Neural progenitor cell (in vitro differentiated cells): ENCODE measurements at regions not wholly inside any gene's neighbourhood (a gene's known extent, or its start where the extent isn't known, plus 50 kb on each side); places are given as distances from the start of the nearest gene placed in this dataset.

Experiments
- CTCF ChIP-seq: fragments of 200-600 bp; sonication (generic); IDR thresholded peaks from 2 replicates; pipeline ENCODE4 v1.5.1; 2017; ENCODE audit warnings: antibody characterized with exemption, mild to moderate bottlenecking
- EZH2 ChIP-seq: fragments of 200-600 bp; sonication (generic); IDR thresholded peaks from 2 replicates; pipeline ENCODE4 v1.6.1; 2017; ENCODE audit warnings: antibody characterized with exemption, mild to moderate bottlenecking, moderate library complexity
- EZH2phosphoT487 ChIP-seq: fragments of 200-600 bp; sonication (generic); IDR thresholded peaks from 2 replicates; pipeline ENCODE4 v1.6.1; 2017; ENCODE audit warnings: antibody characterized with exemption

GRCh38 chr6:137978252-137978896 lies 111.3 kb downstream of the TNFAIP3 start:
- TF ChIP-seq CTCF (no peak), EZH2 (no peak), EZH2phosphoT487 (no peak)
